ENCODE measurements at regions not wholly inside any gene's neighbourhood (a gene's known extent, or its start where the extent isn't known, plus 50 kb on each side); places are given as distances from the start of the nearest gene placed in this dataset.
"Not testable (repeated sequence)": the region's sequence is repeated elsewhere in the genome, so short reads cannot be mapped to it uniquely, and the experiment has no call there.

DNA sequence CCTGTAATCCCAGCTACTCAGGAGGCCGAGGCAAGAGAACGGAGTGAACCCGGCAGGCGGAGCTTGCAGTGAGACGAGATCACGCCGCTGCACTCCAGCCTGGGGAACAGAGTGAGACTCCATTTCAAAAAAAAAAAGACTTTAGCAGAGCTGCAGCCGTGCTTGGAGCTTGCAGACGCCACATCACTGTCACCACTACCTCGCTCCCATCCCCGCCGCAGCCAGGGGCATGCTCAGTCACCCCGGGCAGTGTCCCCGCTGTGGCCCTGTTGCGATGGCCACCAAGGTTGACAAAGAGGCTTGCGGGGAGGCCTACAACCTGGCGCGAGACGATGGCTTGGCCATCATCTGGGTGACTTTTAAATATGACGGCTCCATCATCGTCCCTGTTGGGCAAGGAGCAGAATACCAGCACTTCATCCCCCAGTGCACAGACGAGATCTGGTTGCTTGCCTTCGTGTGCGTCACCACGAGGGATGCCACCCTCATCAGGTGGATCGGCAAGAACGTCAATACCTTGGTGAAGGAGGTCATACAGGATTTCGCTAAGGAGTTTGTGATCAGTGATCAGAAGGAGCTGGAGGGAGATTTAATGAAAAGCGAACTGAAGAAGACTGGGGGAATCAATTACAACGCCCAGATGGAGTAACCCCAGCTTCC is 118.1 kb downstream of the TNFRSF13B start:
- POLR2A ChIA-PET = no interaction called here
- no peak for ATAC-seq
- TF ChIP-seq, protein P1, sequence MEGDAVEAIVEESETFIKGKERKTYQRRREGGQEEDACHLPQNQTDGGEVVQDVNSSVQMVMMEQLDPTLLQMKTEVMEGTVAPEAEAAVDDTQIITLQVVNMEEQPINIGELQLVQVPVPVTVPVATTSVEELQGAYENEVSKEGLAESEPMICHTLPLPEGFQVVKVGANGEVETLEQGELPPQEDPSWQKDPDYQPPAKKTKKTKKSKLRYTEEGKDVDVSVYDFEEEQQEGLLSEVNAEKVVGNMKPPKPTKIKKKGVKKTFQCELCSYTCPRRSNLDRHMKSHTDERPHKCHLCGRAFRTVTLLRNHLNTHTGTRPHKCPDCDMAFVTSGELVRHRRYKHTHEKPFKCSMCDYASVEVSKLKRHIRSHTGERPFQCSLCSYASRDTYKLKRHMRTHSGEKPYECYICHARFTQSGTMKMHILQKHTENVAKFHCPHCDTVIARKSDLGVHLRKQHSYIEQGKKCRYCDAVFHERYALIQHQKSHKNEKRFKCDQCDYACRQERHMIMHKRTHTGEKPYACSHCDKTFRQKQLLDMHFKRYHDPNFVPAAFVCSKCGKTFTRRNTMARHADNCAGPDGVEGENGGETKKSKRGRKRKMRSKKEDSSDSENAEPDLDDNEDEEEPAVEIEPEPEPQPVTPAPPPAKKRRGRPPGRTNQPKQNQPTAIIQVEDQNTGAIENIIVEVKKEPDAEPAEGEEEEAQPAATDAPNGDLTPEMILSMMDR (IDR thresholded peaks at IDR 0.05) = no peak
- TF ChIP-seq, protein P2, sequence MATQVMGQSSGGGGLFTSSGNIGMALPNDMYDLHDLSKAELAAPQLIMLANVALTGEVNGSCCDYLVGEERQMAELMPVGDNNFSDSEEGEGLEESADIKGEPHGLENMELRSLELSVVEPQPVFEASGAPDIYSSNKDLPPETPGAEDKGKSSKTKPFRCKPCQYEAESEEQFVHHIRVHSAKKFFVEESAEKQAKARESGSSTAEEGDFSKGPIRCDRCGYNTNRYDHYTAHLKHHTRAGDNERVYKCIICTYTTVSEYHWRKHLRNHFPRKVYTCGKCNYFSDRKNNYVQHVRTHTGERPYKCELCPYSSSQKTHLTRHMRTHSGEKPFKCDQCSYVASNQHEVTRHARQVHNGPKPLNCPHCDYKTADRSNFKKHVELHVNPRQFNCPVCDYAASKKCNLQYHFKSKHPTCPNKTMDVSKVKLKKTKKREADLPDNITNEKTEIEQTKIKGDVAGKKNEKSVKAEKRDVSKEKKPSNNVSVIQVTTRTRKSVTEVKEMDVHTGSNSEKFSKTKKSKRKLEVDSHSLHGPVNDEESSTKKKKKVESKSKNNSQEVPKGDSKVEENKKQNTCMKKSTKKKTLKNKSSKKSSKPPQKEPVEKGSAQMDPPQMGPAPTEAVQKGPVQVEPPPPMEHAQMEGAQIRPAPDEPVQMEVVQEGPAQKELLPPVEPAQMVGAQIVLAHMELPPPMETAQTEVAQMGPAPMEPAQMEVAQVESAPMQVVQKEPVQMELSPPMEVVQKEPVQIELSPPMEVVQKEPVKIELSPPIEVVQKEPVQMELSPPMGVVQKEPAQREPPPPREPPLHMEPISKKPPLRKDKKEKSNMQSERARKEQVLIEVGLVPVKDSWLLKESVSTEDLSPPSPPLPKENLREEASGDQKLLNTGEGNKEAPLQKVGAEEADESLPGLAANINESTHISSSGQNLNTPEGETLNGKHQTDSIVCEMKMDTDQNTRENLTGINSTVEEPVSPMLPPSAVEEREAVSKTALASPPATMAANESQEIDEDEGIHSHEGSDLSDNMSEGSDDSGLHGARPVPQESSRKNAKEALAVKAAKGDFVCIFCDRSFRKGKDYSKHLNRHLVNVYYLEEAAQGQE (IDR thresholded peaks at IDR 0.05; ENCODE audit: insufficient read depth in 1 of 2, low read depth in 2 of 2, low read length in 1 of 2) = no peak
- TF ChIP-seq SIN3A (IDR thresholded peaks at IDR 0.05; ENCODE audit: borderline replicate concordance, insufficient read depth, low read depth, low read length) (no peak), TCF7L2 (IDR thresholded peaks at IDR 0.05; ENCODE audit: low read depth, low read length) (no peak), POLR2AphosphoS5 (IDR thresholded peaks at IDR 0.05; ENCODE audit: low read depth, low read length) (no peak)
- Histone ChIP-seq H3K4me1 (ENCODE audit: control insufficient read depth, insufficient read depth, low read length) (no peaks in the 10 kb centered on the region), H3K36me3 (ENCODE audit: control insufficient read depth, insufficient read depth, low read length) (no peaks in the 10 kb centered on the region), H3K9me3 (ENCODE audit: control insufficient read depth, insufficient read depth, low read depth, low read length) (no peaks in the 10 kb centered on the region), H3K4me3 (ENCODE audit: low read depth in 2 of 2, low read length in 2 of 2) (no peak overlapping the region), H3K27me3 (ENCODE audit: control insufficient read depth, insufficient read depth, low read length) (no peaks in the 10 kb centered on the region), H3K27ac (ENCODE audit: low read length) (no peak overlapping the region)
- BruUV-seq (replicated peaks) = no TSS peak
- intact Hi-C loops (cut with micrococcal nuclease; ENCODE audit: unreplicated experiment) (no loop called here), in situ Hi-C loops (cut with HindIII; ENCODE audit: low pct_unique_long_range_greater_than_20kb, low sequenced_read_pairs) (no loop called here)
- no peak for DNase-seq (ENCODE audit: low read depth, low spot score)
- CTCF ChIA-PET = no interaction called here

DNA sequence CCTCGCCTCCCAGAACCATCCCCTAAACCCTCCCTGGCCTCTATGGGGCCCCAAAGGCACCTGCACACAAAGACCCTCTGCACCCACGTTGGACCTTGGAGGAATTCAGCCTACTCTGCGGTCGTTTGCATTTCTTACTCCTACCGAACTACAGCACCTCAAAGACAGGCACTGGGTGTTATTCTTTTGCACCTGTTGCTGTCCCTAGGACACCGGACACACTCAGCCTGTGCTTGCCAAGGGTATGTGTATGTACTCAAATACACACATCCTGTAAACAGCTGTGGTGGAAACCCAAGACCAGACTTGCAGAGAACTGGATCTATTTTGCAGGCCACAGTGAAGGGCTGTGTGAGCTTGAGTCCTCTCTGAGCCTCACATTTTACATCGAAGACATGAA is 122.1 kb downstream of the TNFRSF13B start:
- CTCF ChIA-PET; ATAC-seq; in situ Hi-C loops (cut with HindIII; ENCODE audit: low pct_unique_long_range_greater_than_20kb, low sequenced_read_pairs); H3K27ac ChIP-seq (ENCODE audit: low read length); intact Hi-C loops (cut with micrococcal nuclease; ENCODE audit: unreplicated experiment); H3K9me3 ChIP-seq (ENCODE audit: control insufficient read depth, insufficient read depth, low read depth, low read length); POLR2A ChIA-PET; H3K4me3 ChIP-seq (ENCODE audit: low read depth in 2 of 2, low read length in 2 of 2); H3K27me3 ChIP-seq (ENCODE audit: control insufficient read depth, insufficient read depth, low read length); DNase-seq (ENCODE audit: low read depth, low spot score); H3K36me3 ChIP-seq (ENCODE audit: control insufficient read depth, insufficient read depth, low read length); H3K4me1 ChIP-seq (ENCODE audit: control insufficient read depth, insufficient read depth, low read length); BruUV-seq (replicated peaks): not testable (repeated sequence)

DNA sequence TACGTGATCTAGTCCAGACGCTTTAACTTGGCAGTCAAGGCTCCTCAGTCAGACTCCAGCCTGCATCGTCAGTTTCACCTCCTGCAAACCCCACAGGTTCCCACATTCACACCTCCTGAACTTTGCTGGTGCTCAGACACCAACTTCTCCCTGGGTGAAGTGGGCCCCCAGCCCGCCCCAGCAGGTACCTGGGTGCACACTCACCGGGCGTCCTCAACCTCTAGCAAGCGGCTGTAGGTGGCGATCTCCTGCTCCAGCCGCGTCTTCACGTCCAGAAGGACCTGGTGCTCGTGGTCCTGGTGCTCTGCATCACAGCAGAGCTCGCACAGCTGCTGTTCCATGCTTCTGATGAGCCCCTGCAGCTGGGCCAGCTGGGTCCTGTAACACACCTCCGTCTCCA is 122.9 kb downstream of the TNFRSF13B start:
- H3K27ac ChIP-seq (ENCODE audit: low read length); CTCF ChIA-PET; ATAC-seq; H3K4me3 ChIP-seq (ENCODE audit: low read depth in 2 of 2, low read length in 2 of 2); H3K27me3 ChIP-seq (ENCODE audit: control insufficient read depth, insufficient read depth, low read length); DNase-seq (ENCODE audit: low read depth, low spot score); in situ Hi-C loops (cut with HindIII; ENCODE audit: low pct_unique_long_range_greater_than_20kb, low sequenced_read_pairs); H3K4me1 ChIP-seq (ENCODE audit: control insufficient read depth, insufficient read depth, low read length); POLR2A ChIA-PET; BruUV-seq (replicated peaks); H3K36me3 ChIP-seq (ENCODE audit: control insufficient read depth, insufficient read depth, low read length); H3K9me3 ChIP-seq (ENCODE audit: control insufficient read depth, insufficient read depth, low read depth, low read length); intact Hi-C loops (cut with micrococcal nuclease; ENCODE audit: unreplicated experiment): not testable (repeated sequence)

DNA sequence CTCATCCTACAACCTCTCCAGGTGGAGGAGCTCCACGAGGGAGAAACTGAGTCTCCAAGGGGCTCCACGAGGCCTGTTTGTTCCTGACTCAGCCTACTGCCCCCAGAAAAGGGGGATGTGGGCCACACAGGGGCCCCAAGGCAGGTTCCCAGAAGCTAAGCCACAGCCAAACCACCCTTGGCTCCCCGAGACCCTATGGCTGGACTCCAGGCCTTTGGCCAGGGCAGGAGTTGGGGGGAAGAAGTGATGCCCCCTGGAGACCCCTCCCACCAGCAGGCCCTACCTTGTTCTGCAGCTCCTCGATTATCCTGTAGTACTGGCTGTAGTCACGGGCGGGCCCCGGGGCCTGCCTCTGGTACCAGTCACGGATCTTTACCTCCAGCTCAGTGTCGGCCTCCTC is 126.8 kb downstream of the TNFRSF13B start:
- DNase-seq (ENCODE audit: low read depth, low spot score); CTCF ChIA-PET; H3K9me3 ChIP-seq (ENCODE audit: control insufficient read depth, insufficient read depth, low read depth, low read length); H3K4me3 ChIP-seq (ENCODE audit: low read depth in 2 of 2, low read length in 2 of 2); H3K27ac ChIP-seq (ENCODE audit: low read length); H3K4me1 ChIP-seq (ENCODE audit: control insufficient read depth, insufficient read depth, low read length); H3K36me3 ChIP-seq (ENCODE audit: control insufficient read depth, insufficient read depth, low read length); in situ Hi-C loops (cut with HindIII; ENCODE audit: low pct_unique_long_range_greater_than_20kb, low sequenced_read_pairs); BruUV-seq (replicated peaks); POLR2A ChIA-PET; ATAC-seq; intact Hi-C loops (cut with micrococcal nuclease; ENCODE audit: unreplicated experiment); H3K27me3 ChIP-seq (ENCODE audit: control insufficient read depth, insufficient read depth, low read length): not testable (repeated sequence)

DNA sequence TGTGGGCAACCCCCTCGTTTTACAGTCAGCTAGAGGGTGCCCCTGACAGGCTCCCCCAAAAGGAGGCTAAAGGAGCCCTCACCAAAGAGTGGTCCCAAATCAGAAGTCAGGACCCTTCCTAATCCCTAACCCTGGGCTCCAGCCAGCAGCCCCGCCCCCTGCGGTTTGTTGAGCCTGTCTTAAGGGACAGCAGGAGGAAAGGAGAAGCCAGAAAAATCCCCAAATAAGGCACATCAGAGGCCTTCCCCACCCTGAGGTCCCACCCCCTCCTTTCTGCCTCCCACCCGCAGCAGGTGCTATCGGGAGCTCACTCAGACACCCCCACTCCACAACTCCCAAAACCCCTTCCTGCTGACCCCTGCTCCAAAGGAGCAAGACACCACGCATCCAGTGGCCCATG is 127.2 kb downstream of the TNFRSF13B start:
- H3K27ac ChIP-seq (ENCODE audit: low read length); in situ Hi-C loops (cut with HindIII; ENCODE audit: low pct_unique_long_range_greater_than_20kb, low sequenced_read_pairs); H3K4me3 ChIP-seq (ENCODE audit: low read depth in 2 of 2, low read length in 2 of 2); H3K4me1 ChIP-seq (ENCODE audit: control insufficient read depth, insufficient read depth, low read length); POLR2A ChIA-PET; BruUV-seq (replicated peaks); CTCF ChIA-PET; H3K27me3 ChIP-seq (ENCODE audit: control insufficient read depth, insufficient read depth, low read length); ATAC-seq; intact Hi-C loops (cut with micrococcal nuclease; ENCODE audit: unreplicated experiment); H3K9me3 ChIP-seq (ENCODE audit: control insufficient read depth, insufficient read depth, low read depth, low read length); DNase-seq (ENCODE audit: low read depth, low spot score); H3K36me3 ChIP-seq (ENCODE audit: control insufficient read depth, insufficient read depth, low read length): not testable (repeated sequence)
